A549 (cell line): ENCODE measurements at regions not wholly inside any gene's neighbourhood (a gene's known extent, or its start where the extent isn't known, plus 50 kb on each side); places are given as distances from the start of the nearest gene placed in this dataset.

Experiments used
- CBX2 ChIP-seq: fragments of 200-600 bp; sonication (generic); IDR thresholded peaks from 2 replicates; pipeline ENCODE4 v1.6.1; 2016; ENCODE audit warnings: low read depth, mild to moderate bottlenecking, borderline replicate concordance
- CHD4 ChIP-seq: fragments of 200-600 bp; sonication (generic); IDR thresholded peaks from 2 replicates; pipeline ENCODE4 v1.6.1; 2016; ENCODE audit warnings: antibody characterized with exemption, mild to moderate bottlenecking, borderline replicate concordance
- CTCF ChIP-seq: fragments of >200 bp; sonication (Bioruptor Twin); formaldehyde crosslinking; IDR thresholded peaks from 3 replicates; pipeline ENCODE4 v1.5.1; 2016
- EP300 ChIP-seq, 2 experiments: fragments of >200 bp; sonication (Bioruptor Twin); formaldehyde crosslinking; IDR thresholded peaks; 2 replicates in 1 of 2; 3 replicates in 1 of 2; pipeline ENCODE4 v1.6.1; 2016 to 2017
- JUNB ChIP-seq: fragments of >200 bp; sonication (Bioruptor Twin); formaldehyde crosslinking; IDR thresholded peaks from 2 replicates; pipeline ENCODE4 v1.6.1; 2016
- KDM1A ChIP-seq: fragments of 200-600 bp; sonication (generic); IDR thresholded peaks from 2 replicates; pipeline ENCODE4 v1.6.1; 2016; ENCODE audit warnings: low read depth, mild to moderate bottlenecking
- TFCP2L1 ChIP-seq: fragments of 250-450 bp; sonication (Bioruptor Pico); IDR thresholded peaks from 2 replicates; pipeline ENCODE4 v1.5.0; 2021; ENCODE audit warnings: mild to moderate bottlenecking

- TF ChIP-seq CTCF, result no peak
- TF ChIP-seq EP300 (IDR thresholded peaks at IDR 0.05), result no peak
- TF ChIP-seq KDM1A, result no peak
- no peak for TF ChIP-seq CHD4
- no peak for TF ChIP-seq CBX2
- TF ChIP-seq TFCP2L1, result no peak
- no peak for TF ChIP-seq JUNB
Measured at GRCh38 chr6:78538002-78538401, 329.3 kb upstream of the IRAK1BP1 start.
